Stimulated activated naive CD4-positive, alpha-beta T cell (primary cell): ENCODE measurements at regions not wholly inside any gene's neighbourhood (a gene's known extent, or its start where the extent isn't known, plus 50 kb on each side); places are given as distances from the start of the nearest gene placed in this dataset.
A peak's percentile ranks its signal among the peaks of the same experiment; 100 is the strongest.
"Not testable (repeated sequence)": the region's sequence is repeated elsewhere in the genome, so short reads cannot be mapped to it uniquely, and the experiment has no call there.

Source experiments
- DNase-seq, 6 experiments: peaks; one replicate each; lab custom pipeline; 2025; lab: John Stamatoyannopoulos, UW

GRCh38 chr6:7016226-7016625, 91.5 kb upstream of the RREB1 start:
- no peak for DNase-seq

DNA sequence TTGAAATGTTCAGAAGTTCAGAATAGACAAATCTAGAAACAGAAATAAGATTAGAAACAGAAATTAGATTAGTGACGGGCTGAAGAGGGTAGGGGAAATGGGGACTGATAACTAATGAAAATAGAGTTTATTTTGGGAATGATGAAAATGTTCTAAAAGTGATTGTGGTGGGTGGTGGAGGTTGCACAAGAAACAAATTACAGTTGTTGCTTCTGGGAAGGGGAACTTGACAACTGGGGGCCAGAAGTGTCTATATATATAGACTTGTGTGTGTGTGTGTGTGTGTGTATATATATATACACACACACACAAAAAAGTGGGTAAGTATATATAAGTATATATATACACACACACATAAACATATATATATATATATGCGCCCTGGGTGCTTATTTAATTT, 86.5 kb upstream of the RREB1 start:
- no peak for DNase-seq

DNA sequence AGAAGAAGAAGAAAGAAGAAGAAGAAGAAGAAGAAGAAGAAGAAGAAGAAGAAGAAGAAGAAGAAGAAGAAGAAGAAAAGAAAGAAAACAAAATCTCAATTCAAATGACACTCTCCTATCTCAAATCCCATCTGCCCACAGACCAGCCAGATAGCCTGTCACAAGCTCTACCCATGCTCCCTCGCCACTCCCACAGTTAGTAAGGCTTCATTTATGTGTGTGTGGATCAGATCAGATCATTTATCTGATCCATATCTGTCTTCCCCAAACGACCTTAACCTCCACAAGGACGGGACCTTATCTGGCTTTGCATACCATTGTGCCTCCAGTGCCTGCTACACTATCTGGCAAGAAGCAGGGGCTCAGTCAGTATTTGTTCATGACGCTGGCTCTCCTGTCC, 81.9 kb upstream of the RREB1 start:
- no peak for DNase-seq

- DNase-seq: not testable (repeated sequence)
Observed at GRCh38 chr6:7028963-7029362, 78.8 kb upstream of the RREB1 start.

DNA sequence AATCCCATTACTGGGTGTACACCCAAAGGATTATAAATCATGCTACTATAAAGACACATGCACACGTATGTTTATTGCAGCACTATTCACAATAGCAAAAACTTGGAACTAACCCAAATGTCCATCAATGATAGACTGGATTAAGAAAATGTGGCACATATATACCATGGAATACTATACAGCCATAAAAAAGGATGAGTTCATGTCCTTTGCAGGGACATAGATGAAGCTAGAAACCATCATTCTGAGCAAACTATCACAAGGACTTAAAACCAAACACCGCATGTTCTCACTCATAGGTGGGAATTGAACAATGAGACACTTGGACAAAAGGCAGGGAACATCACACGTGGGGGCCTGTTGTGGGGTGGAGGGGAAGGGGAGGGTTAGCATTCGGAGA, 76.8 kb upstream of the RREB1 start:
- not testable (repeated sequence) for DNase-seq

GRCh38 chr6:7033202-7033601, 74.6 kb upstream of the RREB1 start:
- no peak for DNase-seq

- no peak for DNase-seq
Observed at GRCh38 chr6:7034055-7034454, 73.7 kb upstream of the RREB1 start.

GRCh38 chr6:7035837-7036249, 71.9 kb upstream of the RREB1 start:
- DNase-seq: no peak

- DNase-seq: no peak
Observed at GRCh38 chr6:7041511-7042026, 66.2 kb upstream of the RREB1 start.

DNA sequence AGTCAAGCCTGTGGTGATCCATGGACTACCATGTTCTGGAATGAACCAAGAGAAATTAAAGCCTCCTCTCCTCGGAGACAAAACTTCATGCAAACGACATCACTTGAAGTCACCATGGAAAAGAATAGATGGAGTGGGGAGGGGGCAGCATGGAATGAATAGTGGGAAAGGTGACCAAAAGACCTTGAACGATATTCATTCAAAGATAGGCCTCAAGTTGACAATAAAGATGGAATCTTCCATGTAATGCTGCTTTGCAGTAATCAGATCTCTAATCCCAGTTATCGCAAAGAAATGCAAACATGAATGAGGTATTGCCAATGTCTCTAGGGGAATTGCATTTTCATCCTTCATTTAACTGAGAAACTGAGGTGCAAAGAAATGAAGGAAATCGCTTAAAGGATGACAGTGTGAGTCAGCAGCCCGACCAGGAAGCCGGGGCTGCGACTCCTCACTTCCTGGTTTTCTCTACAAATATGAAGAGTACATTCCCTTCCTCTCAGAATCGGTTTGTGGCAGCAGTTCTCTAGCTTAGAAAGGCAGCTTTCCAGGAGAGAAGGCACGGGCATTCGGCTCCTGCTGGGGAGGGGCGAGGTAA, 65.6 kb upstream of the RREB1 start:
- DNase-seq: no peak

DNA sequence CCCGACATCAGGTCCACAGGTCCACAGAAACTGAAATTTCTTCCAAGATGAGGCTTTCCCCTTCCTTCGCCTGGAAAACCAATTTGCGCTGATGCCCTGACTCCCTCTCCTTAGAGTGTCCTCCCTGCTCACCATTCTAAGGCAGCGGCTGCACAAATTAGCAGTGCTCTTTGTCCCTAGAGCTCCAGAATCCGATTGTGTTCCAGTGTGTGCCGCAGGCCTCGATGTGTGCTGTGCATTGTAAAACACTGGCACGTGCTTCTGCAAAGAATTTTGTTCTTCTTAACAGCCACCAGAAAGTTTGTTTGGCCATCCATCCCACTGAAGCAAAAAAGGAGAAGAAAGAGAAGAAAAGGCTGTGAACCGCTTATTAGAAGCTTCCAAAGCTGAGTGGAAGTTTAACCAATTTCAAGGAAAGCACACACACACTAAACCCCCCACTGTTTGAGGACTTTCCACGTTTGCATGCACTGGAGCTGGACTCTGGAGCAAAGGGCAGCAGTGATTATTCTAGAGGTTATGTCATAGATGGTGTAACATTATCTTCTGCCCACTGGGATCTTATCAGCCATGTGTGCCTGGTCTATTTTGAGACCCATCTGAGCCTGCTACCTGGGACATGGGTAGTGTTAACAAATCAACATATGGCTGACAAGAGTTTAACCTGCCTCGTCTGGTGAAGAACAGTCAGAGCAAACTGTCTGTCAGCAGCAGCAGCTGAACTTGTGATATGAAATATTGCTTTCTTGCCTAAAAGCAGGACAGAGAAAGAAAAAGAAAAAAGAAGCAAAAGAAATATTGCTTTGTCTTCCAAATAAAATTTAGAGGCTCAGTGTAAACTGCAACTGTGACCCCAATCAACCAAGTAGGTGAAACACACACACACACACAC, 64.9 kb upstream of the RREB1 start:
- DNase-seq: no peak

- no peak for DNase-seq
Observed at GRCh38 chr6:7045331-7045730, 62.4 kb upstream of the RREB1 start.

- no peak for DNase-seq
Observed at GRCh38 chr6:7045746-7046145, 62.0 kb upstream of the RREB1 start.

DNA sequence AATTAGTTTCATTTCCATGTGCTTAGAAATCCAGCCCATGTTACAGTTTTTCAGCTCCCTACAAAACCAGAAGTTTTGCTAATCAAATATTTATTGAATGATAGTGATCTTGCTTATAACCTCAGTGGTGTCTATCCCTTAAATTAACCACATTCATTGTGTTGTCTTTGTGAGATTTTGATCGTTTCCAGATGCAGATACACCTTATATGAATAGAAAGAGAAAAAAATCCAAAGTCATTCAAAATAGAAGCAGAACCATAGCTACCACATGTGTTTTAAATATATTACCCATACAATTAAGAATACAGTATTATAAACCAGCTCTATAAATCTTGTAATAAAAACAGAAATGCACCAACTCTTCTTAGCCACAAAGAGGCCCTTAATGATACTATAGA, 60.6 kb upstream of the RREB1 start:
- no peak for DNase-seq

DNA sequence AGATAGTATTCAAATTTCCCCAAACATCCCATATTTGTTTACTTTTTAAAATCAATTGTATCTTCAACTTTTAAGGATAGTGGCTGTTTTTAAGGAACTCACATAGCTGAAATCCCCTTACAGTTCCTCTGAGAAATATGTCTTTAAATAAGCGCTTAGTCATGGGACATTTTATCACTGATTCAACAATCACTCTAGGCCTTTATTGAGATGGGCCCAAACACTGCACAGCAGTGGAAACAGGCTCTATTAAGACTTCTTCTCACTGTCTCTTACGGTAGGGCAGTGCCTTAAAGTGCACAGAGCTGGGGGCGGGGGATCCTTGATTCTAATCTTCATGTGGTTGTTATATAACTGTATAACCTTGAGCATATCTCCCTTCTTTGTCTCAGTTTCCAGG, 59.8 kb upstream of the RREB1 start:
- no peak for DNase-seq

- no peak for DNase-seq
Observed at GRCh38 chr6:7048894-7049293, 58.9 kb upstream of the RREB1 start.

DNA sequence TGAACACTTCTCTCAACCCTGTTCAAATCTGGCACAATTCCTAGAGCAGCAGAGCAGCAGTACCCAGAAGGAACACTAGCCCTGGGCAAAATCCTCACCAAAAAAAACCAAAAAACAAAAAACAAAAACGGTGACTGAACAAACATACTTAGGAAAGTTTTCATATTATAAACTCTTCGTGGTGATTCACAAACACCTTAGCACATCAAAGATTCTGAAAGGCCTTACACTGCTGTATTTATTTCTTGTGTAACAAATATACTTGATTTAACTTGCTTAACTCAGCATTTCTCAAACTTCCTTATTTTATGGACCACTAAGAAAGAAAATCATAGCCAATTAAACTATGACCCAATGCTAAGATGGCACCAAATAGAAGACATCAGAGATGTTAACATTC, 57.8 kb upstream of the RREB1 start:
- DNase-seq: no peak

- peak; percentile 38 to 80 (median 59) for DNase-seq
Observed at GRCh38 chr6:7050872-7051779, 56.6 kb upstream of the RREB1 start.

- peak; percentile 41 to 80 (median 59) for DNase-seq
Observed at GRCh38 chr6:7051780-7052442, 55.9 kb upstream of the RREB1 start.

DNA sequence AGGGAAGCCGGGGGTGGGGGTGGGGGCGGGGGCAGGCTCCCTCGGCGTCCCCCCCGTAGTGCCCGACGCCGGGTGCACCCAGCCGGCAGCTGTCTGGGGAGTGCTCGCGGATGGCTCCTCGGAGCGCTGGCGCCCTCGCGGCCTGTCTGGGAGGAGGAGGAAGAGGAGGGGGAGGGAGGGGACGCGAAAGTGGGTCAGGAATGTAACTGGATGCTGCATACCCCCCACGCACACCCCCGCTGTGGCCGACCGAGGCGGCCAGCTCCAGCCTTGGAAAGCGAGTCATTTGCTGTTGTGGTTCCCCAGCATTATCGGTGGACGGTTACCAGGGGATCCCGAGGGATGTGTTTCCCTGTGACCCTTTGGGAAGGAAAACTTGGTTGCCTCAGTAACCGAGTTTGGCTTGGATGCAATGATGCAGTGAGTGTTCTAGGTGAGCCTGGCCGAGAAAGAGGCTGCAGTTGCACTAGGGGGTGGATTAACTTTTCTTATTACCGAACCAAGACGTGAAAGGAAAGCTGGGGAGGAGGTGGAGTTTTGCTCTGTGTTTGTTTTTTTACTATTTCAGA, 55.2 kb upstream of the RREB1 start:
- DNase-seq: peak in 5 of 6 experiments; percentile 24 to 58 (median 50)

- peak in 1 of 6 experiments; percentile 11 for DNase-seq
Observed at GRCh38 chr6:7053125-7053774, 54.5 kb upstream of the RREB1 start.
